SU-DHL-6 (cell line): ENCODE measurements at regions not wholly inside any gene's neighbourhood (a gene's known extent, or its start where the extent isn't known, plus 50 kb on each side); places are given as distances from the start of the nearest gene placed in this dataset.

ENCODE experiments used
- EZH2phosphoT487 ChIP-seq: fragments of 200-600 bp; sonication (generic), shearing (Covaris generic); conservative IDR thresholded peaks from 2 replicates; pipeline ENCODE4 v1.6.1; 2018; ENCODE audit warnings: mild to moderate bottlenecking, antibody characterized with exemption, low read length, moderate library complexity, mixed read lengths
- TF ChIP-seq, protein P1 (sequence below): fragments of 200-600 bp; sonication (generic); IDR thresholded peaks from one replicate; pipeline ENCODE4 v1.5.1; 2017; ENCODE audit warnings: antibody characterized with exemption, mild to moderate bottlenecking, low read length, moderate library complexity; ENCODE audit not compliant: insufficient read depth, poor library complexity, severe bottlenecking

DNA sequence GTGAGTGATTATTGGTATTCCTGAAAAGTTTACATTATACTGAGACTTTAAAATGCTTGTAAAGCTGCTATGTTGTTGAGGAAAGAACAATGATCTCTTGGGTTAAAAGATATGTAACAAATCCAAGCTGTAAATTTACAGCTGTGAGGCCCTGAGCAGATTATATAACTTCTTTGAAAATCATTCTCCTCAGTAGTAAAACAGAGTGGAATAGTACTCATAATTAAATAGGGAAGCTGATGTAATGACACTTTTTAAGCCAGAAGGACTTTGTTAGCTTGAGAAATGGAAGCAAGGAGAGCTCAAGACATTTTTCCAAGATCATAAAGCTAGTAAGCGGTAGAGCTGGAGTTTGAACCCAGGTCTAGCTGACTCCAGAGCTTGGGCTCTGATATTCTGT lies 363.9 kb downstream of the TMEM135 start:
- TF ChIP-seq, protein P1, sequence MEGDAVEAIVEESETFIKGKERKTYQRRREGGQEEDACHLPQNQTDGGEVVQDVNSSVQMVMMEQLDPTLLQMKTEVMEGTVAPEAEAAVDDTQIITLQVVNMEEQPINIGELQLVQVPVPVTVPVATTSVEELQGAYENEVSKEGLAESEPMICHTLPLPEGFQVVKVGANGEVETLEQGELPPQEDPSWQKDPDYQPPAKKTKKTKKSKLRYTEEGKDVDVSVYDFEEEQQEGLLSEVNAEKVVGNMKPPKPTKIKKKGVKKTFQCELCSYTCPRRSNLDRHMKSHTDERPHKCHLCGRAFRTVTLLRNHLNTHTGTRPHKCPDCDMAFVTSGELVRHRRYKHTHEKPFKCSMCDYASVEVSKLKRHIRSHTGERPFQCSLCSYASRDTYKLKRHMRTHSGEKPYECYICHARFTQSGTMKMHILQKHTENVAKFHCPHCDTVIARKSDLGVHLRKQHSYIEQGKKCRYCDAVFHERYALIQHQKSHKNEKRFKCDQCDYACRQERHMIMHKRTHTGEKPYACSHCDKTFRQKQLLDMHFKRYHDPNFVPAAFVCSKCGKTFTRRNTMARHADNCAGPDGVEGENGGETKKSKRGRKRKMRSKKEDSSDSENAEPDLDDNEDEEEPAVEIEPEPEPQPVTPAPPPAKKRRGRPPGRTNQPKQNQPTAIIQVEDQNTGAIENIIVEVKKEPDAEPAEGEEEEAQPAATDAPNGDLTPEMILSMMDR, result no peak
- no peak for TF ChIP-seq EZH2phosphoT487
